ENCODE measurements at regions not wholly inside any gene's neighbourhood (a gene's known extent, or its start where the extent isn't known, plus 50 kb on each side); places are given as distances from the start of the nearest gene placed in this dataset.

GRCh38 chr6:170085475-170086401, 205.1 kb downstream of the DLL1 start:
- TF ChIP-seq TAF1 (IDR thresholded peaks at IDR 0.05; ENCODE audit: borderline replicate concordance, insufficient read depth, low read length) (no peak), FOXP2 (optimal IDR thresholded peaks at IDR 0.05; ENCODE audit: borderline replicate concordance, extremely low read depth, extremely low read length, insufficient read depth) (no peak), POLR2AphosphoS5 (IDR thresholded peaks at IDR 0.05; ENCODE audit: low read depth, low read length) (no peak), SIN3A (IDR thresholded peaks at IDR 0.05; ENCODE audit: borderline replicate concordance, insufficient read depth, low read length) (no peak), REST (IDR thresholded peaks at IDR 0.05; ENCODE audit: insufficient read depth in 1 of 2, low read depth in 2 of 2, low read length in 2 of 2) (no peak)

- TF ChIP-seq FOXP2 (optimal IDR thresholded peaks at IDR 0.05; ENCODE audit: borderline replicate concordance, extremely low read depth, extremely low read length, insufficient read depth), result no peak
- no peak for TF ChIP-seq SIN3A (IDR thresholded peaks at IDR 0.05; ENCODE audit: borderline replicate concordance, insufficient read depth, low read length)
- TF ChIP-seq POLR2AphosphoS5 (IDR thresholded peaks at IDR 0.05; ENCODE audit: low read depth, low read length), result no peak
- no peak for TF ChIP-seq REST (IDR thresholded peaks at IDR 0.05; ENCODE audit: insufficient read depth in 1 of 2, low read depth in 2 of 2, low read length in 2 of 2)
- TF ChIP-seq TAF1 (IDR thresholded peaks at IDR 0.05; ENCODE audit: borderline replicate concordance, insufficient read depth, low read length), result no peak
These were observed 206.6 kb downstream of the DLL1 start for GRCh38 chr6:170084166-170084730.

GRCh38 chr6:170083236-170084051, 207.4 kb downstream of the DLL1 start:
- TF ChIP-seq SIN3A (IDR thresholded peaks at IDR 0.05; ENCODE audit: borderline replicate concordance, insufficient read depth, low read length) (no peak), POLR2AphosphoS5 (IDR thresholded peaks at IDR 0.05; ENCODE audit: low read depth, low read length) (no peak), FOXP2 (optimal IDR thresholded peaks at IDR 0.05; ENCODE audit: borderline replicate concordance, extremely low read depth, extremely low read length, insufficient read depth) (no peak), TAF1 (IDR thresholded peaks at IDR 0.05; ENCODE audit: borderline replicate concordance, insufficient read depth, low read length) (no peak), REST (IDR thresholded peaks at IDR 0.05; ENCODE audit: insufficient read depth in 1 of 2, low read depth in 2 of 2, low read length in 2 of 2) (no peak)

GRCh38 chr6:170082531-170083187, 208.2 kb downstream of the DLL1 start:
- TF ChIP-seq TAF1 (IDR thresholded peaks at IDR 0.05; ENCODE audit: borderline replicate concordance, insufficient read depth, low read length) (no peak), REST (IDR thresholded peaks at IDR 0.05; ENCODE audit: insufficient read depth in 1 of 2, low read depth in 2 of 2, low read length in 2 of 2) (no peak), POLR2AphosphoS5 (IDR thresholded peaks at IDR 0.05; ENCODE audit: low read depth, low read length) (no peak), FOXP2 (optimal IDR thresholded peaks at IDR 0.05; ENCODE audit: borderline replicate concordance, extremely low read depth, extremely low read length, insufficient read depth) (no peak), SIN3A (IDR thresholded peaks at IDR 0.05; ENCODE audit: borderline replicate concordance, insufficient read depth, low read length) (no peak)
